Panc1 (cell line): ENCODE measurements at regions not wholly inside any gene's neighbourhood (a gene's known extent, or its start where the extent isn't known, plus 50 kb on each side); places are given as distances from the start of the nearest gene placed in this dataset.

ENCODE experiments used
- ATAC-seq: fragments of 200-7000 bp; cut with Tn5 transposase; 2 replicates; pipeline ENCODE4 v1.9.1; 2020; ENCODE audit warnings: mild to moderate bottlenecking, moderate library complexity
- BruUV-seq: library from RNA; stranded (reverse); fragments of 400-500 nt; replicated peaks from 2 replicates; lab custom pipeline; 2021; lab: Mats Ljungman, UMichigan
- CTCF ChIA-PET: fragments of 300-600 bp; sonication (Branson Sonifier 250); formaldehyde crosslinking; loops from one replicate; lab custom pipeline; 2022; ENCODE audit warnings: antibody characterized with exemption; lab: Charles Lee
- POLR2A ChIA-PET: fragments of 300-600 bp; sonication (Branson Sonifier 250); formaldehyde crosslinking; loops from one replicate; lab custom pipeline; 2022; ENCODE audit warnings: antibody characterized with exemption; lab: Charles Lee
- DNase-seq: peaks from one replicate; pipeline ENCODE4 v3.0.0-alpha.2; 2010; ENCODE audit warnings: low read depth, low spot score
- H3K27ac ChIP-seq: 2 replicates; pipeline ENCODE4 v1.5.1; 2011; ENCODE audit warnings: mild to moderate bottlenecking, low read length, inconsistent platforms
- H3K27me3 ChIP-seq: fragments of 200-500 bp; sonication (Bioruptor generic); 2 replicates; pipeline ENCODE4 v1.6.0; 2014; ENCODE audit warnings: low read length, inconsistent platforms; ENCODE audit not compliant: control insufficient read depth, insufficient read depth
- H3K36me3 ChIP-seq: fragments of 200-500 bp; sonication (Bioruptor generic); 2 replicates; pipeline ENCODE4 v1.5.1; 2014; ENCODE audit warnings: inconsistent platforms, mild to moderate bottlenecking, low read length, moderate library complexity; ENCODE audit not compliant: control insufficient read depth, insufficient read depth
- H3K4me1 ChIP-seq: 2 replicates; pipeline ENCODE4 v1.5.1; 2011; ENCODE audit warnings: inconsistent platforms, mild to moderate bottlenecking, low read length, moderate library complexity; ENCODE audit not compliant: control insufficient read depth, insufficient read depth
- H3K4me3 ChIP-seq, 2 experiments: 2 replicates each; pipeline ENCODE4 v1.5.1; 2011 to 2012; ENCODE audit warnings: low read depth in 2 of 2, low read length in 2 of 2, mild to moderate bottlenecking in 2 of 2, inconsistent platforms in 1 of 2, moderate library complexity in 1 of 2
- H3K9me3 ChIP-seq: fragments of 200-500 bp; sonication (Bioruptor generic); 2 replicates; pipeline ENCODE4 v1.5.1; 2014; ENCODE audit warnings: low read depth, mild to moderate bottlenecking, inconsistent platforms, low read length, moderate library complexity; ENCODE audit not compliant: control insufficient read depth, insufficient read depth
- POLR2AphosphoS5 ChIP-seq: IDR thresholded peaks from 2 replicates; pipeline ENCODE4 v1.6.1; 2012; ENCODE audit warnings: mild to moderate bottlenecking, low read depth, low read length, moderate library complexity
- SIN3A ChIP-seq: IDR thresholded peaks from 2 replicates; pipeline ENCODE4 v1.6.1; 2012; ENCODE audit warnings: low read depth, mild to moderate bottlenecking, low read length, moderate library complexity, borderline replicate concordance; ENCODE audit not compliant: insufficient read depth
- TCF7L2 ChIP-seq: IDR thresholded peaks from 2 replicates; pipeline ENCODE4 v1.6.1; 2011; ENCODE audit warnings: mild to moderate bottlenecking, low read depth, low read length, inconsistent platforms
- in situ Hi-C: cut with HindIII; loops from 2 replicates; pipeline ENCODE4 v1.10.0; 2016; ENCODE audit warnings: low sequenced_read_pairs, low pct_unique_long_range_greater_than_20kb
- intact Hi-C: fragments of 100-400 bp; cut with micrococcal nuclease; formaldehyde crosslinking; loops from one replicate; pipeline ENCODE4 v1.10.0; 2022; ENCODE audit not compliant: unreplicated experiment
- TF ChIP-seq, protein P1 (sequence below), 2 experiments: IDR thresholded peaks; 2 replicates each; pipeline ENCODE4 v1.6.1; 2011 to 2012; ENCODE audit warnings: low read depth in 2 of 2, control low read depth in 1 of 2, low read length in 1 of 2, mild to moderate bottlenecking in 1 of 2, moderate library complexity in 1 of 2; ENCODE audit not compliant: insufficient read depth in 1 of 2
- TF ChIP-seq, protein P2 (sequence below): fragments of 450-650 bp; IDR thresholded peaks from 2 replicates; pipeline ENCODE4 v1.5.1; 2017; ENCODE audit warnings: mild to moderate bottlenecking

DNA sequence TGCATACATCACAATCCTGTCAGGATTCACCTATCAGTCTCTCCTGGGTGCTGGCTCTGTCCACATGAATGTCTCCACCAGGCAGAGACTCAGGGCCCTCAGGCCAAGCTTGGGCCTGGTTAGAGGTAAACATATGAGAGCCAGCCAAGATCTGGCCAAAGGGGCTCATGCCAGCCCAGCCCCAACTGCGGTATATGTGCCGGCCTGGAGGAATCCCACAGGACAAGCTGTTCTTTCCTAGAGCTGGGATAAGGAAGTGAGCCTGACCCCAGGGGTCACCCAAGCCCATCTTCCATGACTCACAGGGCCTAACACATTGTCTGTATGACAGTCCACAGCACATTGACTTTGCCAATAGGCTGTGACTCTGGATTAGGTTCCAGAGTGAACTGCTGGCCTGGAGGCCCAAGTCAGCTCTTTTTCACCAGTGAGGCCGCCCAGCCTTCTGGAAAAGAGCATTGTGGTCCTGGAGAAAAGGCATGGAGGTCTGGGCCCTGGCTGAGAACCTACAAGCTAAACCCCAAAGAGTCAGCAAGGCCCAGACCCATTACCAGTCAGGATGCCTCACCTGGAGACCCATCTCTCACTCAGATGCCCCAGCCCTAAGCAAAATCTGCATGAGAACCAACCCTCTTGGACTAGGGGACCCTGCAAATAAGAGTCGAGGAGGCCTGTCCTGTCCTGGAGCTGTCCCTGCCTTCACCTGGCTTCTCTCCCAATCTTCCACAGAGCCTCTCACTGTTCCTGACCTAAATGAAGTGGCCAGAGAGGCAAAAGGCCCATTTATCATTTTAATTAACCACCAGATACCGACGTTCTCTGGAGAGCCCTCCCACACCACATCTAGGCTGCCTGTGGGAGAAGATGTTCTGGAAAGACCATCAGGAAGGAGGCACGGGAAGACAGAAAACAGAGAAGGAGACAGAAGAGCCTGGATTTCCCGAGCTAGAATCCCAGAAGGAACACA lies 120.9 kb upstream of the PKDCC start:
- intact Hi-C loops (no loop called here), in situ Hi-C loops (no loop called here)
- Histone ChIP-seq H3K4me1 (no peaks in the 10 kb centered on the region), H3K27me3 (no peaks in the 10 kb centered on the region), H3K36me3 (no peaks in the 10 kb centered on the region), H3K27ac (no peak overlapping the region), H3K4me3 (no peak overlapping the region), H3K9me3 (no peaks in the 10 kb centered on the region)
- ChIA-PET POLR2A (no interaction called here), CTCF (no interaction called here)
- TF ChIP-seq, protein P1, sequence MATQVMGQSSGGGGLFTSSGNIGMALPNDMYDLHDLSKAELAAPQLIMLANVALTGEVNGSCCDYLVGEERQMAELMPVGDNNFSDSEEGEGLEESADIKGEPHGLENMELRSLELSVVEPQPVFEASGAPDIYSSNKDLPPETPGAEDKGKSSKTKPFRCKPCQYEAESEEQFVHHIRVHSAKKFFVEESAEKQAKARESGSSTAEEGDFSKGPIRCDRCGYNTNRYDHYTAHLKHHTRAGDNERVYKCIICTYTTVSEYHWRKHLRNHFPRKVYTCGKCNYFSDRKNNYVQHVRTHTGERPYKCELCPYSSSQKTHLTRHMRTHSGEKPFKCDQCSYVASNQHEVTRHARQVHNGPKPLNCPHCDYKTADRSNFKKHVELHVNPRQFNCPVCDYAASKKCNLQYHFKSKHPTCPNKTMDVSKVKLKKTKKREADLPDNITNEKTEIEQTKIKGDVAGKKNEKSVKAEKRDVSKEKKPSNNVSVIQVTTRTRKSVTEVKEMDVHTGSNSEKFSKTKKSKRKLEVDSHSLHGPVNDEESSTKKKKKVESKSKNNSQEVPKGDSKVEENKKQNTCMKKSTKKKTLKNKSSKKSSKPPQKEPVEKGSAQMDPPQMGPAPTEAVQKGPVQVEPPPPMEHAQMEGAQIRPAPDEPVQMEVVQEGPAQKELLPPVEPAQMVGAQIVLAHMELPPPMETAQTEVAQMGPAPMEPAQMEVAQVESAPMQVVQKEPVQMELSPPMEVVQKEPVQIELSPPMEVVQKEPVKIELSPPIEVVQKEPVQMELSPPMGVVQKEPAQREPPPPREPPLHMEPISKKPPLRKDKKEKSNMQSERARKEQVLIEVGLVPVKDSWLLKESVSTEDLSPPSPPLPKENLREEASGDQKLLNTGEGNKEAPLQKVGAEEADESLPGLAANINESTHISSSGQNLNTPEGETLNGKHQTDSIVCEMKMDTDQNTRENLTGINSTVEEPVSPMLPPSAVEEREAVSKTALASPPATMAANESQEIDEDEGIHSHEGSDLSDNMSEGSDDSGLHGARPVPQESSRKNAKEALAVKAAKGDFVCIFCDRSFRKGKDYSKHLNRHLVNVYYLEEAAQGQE (IDR thresholded peaks at IDR 0.05; ENCODE audit: insufficient read depth in 1 of 2, low read depth in 2 of 2, low read length in 1 of 2) = no peak
- TF ChIP-seq POLR2AphosphoS5 = no peak
- no TSS peak for BruUV-seq
- DNase-seq = no peak
- no peak for ATAC-seq

DNA sequence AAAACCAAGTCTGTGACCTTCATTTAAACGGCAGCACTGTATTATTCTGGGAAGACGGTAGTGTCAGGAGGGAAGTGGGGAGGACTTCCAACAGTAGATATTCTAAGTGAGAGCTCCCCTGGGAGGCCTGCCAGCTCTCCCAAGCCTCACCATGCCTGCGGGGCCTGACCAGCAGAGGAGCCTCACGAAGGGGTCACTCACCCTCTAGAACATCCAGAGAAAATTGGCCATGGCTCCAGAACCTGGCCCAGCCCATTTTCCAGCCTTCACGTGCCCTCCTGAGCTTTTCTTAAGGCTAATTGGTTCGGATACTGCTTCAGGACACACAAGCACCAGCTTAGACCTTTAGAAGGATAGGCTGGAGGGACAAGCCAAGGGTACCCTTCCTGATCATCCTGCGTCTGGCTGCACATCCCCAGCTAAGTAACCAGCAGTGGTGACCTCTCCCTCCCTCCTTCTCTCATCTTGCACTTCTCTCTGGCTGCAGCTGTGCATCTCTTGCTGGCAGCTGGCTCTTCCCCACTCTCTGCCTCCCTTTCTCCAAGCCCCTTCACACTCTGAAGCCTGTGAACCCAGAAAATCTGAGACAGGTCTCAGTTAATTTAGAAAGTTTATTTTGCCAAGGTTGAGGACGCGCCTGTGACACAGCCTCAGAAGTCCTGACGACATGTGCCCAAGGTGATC lies 120.1 kb upstream of the PKDCC start:
- Histone ChIP-seq H3K27me3 (no peaks in the 10 kb centered on the region), H3K36me3 (no peaks in the 10 kb centered on the region), H3K4me3 (no peak overlapping the region), H3K9me3 (no peaks in the 10 kb centered on the region), H3K27ac (no peak overlapping the region), H3K4me1 (no peaks in the 10 kb centered on the region)
- no peak for DNase-seq
- in situ Hi-C loops (no loop called here), intact Hi-C loops (no loop called here)
- no TSS peak for BruUV-seq
- CTCF ChIA-PET = no interaction called here
- ATAC-seq = no peak
- TF ChIP-seq TCF7L2 (no peak), POLR2AphosphoS5 (no peak), SIN3A (no peak)
- TF ChIP-seq, protein P1 (IDR thresholded peaks at IDR 0.05; ENCODE audit: insufficient read depth in 1 of 2, low read depth in 2 of 2, low read length in 1 of 2) = no peak
- TF ChIP-seq, protein P2, sequence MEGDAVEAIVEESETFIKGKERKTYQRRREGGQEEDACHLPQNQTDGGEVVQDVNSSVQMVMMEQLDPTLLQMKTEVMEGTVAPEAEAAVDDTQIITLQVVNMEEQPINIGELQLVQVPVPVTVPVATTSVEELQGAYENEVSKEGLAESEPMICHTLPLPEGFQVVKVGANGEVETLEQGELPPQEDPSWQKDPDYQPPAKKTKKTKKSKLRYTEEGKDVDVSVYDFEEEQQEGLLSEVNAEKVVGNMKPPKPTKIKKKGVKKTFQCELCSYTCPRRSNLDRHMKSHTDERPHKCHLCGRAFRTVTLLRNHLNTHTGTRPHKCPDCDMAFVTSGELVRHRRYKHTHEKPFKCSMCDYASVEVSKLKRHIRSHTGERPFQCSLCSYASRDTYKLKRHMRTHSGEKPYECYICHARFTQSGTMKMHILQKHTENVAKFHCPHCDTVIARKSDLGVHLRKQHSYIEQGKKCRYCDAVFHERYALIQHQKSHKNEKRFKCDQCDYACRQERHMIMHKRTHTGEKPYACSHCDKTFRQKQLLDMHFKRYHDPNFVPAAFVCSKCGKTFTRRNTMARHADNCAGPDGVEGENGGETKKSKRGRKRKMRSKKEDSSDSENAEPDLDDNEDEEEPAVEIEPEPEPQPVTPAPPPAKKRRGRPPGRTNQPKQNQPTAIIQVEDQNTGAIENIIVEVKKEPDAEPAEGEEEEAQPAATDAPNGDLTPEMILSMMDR = no peak
- POLR2A ChIA-PET = no interaction called here
